UCSD-AML1 (cell line): ENCODE measurements at regions not wholly inside any gene's neighbourhood (a gene's known extent, or its start where the extent isn't known, plus 50 kb on each side); places are given as distances from the start of the nearest gene placed in this dataset.

Experiments used
- DNase-seq: peaks from one replicate; lab custom pipeline; 2025; ENCODE audit not compliant: unreplicated experiment; lab: John Stamatoyannopoulos, UW

DNA sequence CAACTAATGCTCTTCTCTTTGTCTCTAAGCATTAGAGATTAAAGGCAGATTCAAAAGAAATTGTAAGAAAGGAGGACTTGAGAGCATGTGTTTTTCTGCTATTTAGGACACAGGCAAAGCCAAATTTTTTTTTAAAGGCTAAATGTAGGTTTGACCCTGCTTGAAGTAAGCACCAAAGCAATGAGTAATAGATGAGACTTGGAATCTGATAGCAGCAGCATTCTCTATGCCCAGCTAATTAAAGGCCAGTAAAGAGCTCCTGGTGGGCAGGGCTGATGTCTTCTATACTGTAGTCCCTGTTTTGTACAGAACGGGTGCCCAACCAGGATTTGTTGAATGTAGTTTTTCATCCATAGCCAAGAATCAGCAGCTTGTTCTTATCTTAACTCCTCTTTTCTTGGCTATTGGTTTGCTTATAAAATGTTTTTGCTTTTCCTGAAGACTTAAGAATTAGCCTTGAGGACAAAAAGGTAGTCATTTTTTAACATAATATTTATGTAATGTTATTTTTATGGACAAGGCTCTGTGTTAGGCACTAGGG is 179.6 kb downstream of the LMO4 start:
- no peak for DNase-seq

GRCh38 chr1:87510540-87510939 is 181.9 kb downstream of the LMO4 start:
- no peak for DNase-seq

DNA sequence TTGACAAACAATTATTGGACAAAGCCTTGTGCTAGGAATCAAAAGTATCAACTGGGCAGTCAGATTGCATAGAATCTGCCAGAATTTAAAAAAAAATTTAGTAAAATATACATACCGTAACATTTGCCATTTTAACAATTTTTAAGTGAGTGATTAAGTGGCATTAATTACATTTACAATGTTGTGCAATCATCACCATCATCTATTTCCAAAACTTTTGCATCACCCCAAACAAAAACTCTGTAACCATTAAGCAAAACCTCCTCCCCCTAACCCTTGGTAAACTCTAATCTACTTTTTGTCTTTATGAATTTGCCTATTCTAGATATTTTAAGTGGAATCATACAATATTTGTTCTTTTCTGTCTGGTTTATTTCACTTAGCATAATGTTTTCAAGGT is 182.8 kb downstream of the LMO4 start:
- DNase-seq = no peak

- DNase-seq = no peak
These were observed 183.8 kb downstream of the LMO4 start for GRCh38 chr1:87512431-87512830.

- no peak for DNase-seq
These were observed 184.6 kb downstream of the LMO4 start for GRCh38 chr1:87513255-87513654.

GRCh38 chr1:87513966-87514660 is 185.4 kb downstream of the LMO4 start:
- DNase-seq = no peak

DNA sequence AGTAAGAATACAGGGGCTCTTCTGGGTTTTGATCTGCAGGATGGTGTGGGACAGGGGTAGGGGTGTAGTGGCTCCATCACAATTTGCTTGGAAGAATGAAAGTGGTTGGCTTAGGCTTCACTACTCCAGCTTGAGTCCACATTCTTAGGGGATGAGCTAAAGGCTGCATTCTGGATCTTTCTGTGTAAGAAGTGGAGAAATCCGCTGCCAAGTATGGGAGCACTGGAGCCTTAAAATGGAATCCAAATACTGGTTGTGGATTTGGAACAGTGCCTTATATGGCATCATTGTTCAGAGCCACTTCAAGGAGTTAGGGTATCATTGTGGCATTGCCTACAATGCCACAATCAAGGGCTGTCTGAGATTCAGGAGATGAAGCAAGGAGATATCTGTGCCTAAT is 187.1 kb downstream of the LMO4 start:
- no peak for DNase-seq

- DNase-seq = no peak
These were observed 190.1 kb downstream of the LMO4 start for GRCh38 chr1:87518794-87519193.

DNA sequence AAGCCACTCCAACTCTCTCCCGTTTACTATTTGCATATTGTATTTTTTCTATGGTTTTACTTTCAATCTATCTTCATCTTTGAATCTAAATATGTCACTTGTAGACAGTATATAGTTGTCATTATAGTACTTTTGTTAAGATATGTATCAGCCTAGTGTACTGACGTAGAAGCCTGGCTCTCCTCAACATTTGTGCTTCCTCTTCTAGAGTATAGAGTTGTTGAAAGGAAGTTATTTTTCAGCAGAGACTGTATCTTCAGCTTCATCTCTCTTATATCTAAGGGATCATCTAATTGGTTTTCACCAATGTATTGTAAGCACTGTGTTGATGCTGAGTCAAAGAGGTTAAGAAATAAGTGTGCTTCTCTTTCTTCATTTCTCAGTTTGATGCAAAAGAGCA is 192.8 kb downstream of the LMO4 start:
- DNase-seq = no peak

- DNase-seq = no peak
These were observed 194.8 kb downstream of the LMO4 start for GRCh38 chr1:87523466-87523865.

GRCh38 chr1:87524021-87524754 is 195.5 kb downstream of the LMO4 start:
- DNase-seq = no peak

- no peak for DNase-seq
These were observed 200.3 kb downstream of the LMO4 start for GRCh38 chr1:87528754-87529517.

- DNase-seq = no peak
These were observed 201.5 kb downstream of the LMO4 start for GRCh38 chr1:87530042-87530807.

DNA sequence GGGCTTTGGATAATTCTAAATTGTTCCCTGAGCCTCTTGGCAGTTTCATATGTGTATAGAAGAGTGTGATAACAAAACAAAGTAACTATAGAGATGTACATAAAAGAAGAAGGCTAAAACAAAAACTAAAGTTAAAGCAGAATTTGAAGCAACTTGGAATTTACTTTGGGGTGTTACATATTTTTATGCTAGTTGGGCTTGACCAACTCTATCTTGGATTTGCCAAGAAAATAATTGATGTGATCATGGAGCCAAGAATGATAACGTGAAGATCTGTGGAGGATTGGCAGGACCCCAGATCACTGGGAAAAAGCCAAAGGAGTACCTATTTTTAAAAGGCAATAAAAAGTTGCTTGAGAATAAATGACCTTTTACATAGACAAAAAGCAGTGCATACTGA is 206.9 kb downstream of the LMO4 start:
- no peak for DNase-seq

DNA sequence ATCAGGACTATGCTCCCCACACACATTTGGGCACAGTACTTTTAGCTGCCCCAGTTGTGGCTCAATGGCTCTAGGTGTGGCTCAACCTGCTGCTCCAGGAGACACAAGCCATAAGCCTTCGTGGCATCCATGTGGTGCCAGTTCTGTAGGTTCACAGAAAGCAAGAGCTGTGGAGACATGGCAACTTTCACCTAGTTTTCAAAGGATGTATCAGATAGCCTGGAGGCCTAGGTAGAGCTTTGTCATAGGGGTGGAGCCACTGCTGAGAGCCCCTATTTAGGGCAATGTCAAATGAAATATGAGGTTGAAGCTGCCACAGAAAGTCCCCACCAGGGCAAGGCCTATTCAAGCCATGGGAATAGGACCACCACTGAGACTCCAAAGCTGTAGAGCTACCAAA is 210.5 kb downstream of the LMO4 start:
- DNase-seq = no peak

- DNase-seq = no peak
These were observed 214.0 kb downstream of the LMO4 start for GRCh38 chr1:87542697-87543096.

GRCh38 chr1:87549738-87550137 is 221.1 kb downstream of the LMO4 start:
- DNase-seq = no peak

GRCh38 chr1:87553511-87553910 is 224.8 kb downstream of the LMO4 start:
- DNase-seq = no peak

GRCh38 chr1:87555366-87555765 is 226.7 kb downstream of the LMO4 start:
- no peak for DNase-seq

GRCh38 chr1:87556326-87556725 is 227.6 kb downstream of the LMO4 start:
- no peak for DNase-seq

GRCh38 chr1:87558921-87559320 is 230.2 kb downstream of the LMO4 start:
- DNase-seq = no peak
